C4-2B (cell line): ENCODE measurements at regions not wholly inside any gene's neighbourhood (a gene's known extent, or its start where the extent isn't known, plus 50 kb on each side); places are given as distances from the start of the nearest gene placed in this dataset.

Experiments
- H3K27ac ChIP-seq: fragments of 450-650 bp; 2 replicates; pipeline ENCODE4 v1.5.1; 2017
- CTCF ChIP-seq: fragments of 450-650 bp; conservative IDR thresholded peaks from 2 replicates; pipeline ENCODE4 v1.5.1; 2017; ENCODE audit warnings: mild to moderate bottlenecking
- ZFX ChIP-seq: fragments of 450-650 bp; IDR thresholded peaks from 2 replicates; pipeline ENCODE4 v1.6.1; 2017

DNA sequence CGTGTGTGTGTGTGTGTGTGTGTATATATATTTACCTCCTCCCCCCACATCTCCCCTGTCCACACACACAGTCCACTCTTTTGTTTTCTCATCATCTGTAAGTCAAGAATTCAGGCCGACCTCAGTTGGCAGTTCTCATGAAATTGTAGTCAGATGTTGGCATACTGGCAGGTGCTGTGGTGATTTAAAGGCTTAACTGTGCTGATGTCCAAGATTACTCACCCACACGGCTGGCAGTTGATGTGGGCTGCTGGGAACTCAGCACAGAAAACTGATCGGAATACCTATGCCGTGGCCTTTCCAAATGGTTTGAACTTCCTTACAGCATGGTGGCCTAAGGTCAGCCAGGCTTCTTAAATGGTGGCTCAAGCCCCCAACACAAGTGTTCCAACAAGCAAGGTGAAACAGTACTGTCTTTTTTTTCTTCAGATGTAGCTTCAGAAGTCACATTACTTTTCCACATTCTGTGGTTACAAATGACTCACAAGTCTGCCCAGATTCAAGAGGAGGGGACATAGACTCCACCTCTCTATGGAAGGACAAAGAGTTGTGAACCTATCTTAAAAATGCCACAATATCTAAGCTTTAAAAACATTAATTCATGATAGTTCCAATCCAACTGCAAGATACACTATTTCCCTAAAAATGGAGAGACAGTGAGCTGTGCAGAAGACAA is 198.5 kb upstream of the HS3ST4 start:
- TF ChIP-seq CTCF, result no peak
- no peak overlapping the region for H3K27ac ChIP-seq

GRCh38 chr16:25488435-25488834 is 203.3 kb upstream of the HS3ST4 start:
- TF ChIP-seq ZFX (no peak), CTCF (no peak)
- no peak overlapping the region for H3K27ac ChIP-seq

DNA sequence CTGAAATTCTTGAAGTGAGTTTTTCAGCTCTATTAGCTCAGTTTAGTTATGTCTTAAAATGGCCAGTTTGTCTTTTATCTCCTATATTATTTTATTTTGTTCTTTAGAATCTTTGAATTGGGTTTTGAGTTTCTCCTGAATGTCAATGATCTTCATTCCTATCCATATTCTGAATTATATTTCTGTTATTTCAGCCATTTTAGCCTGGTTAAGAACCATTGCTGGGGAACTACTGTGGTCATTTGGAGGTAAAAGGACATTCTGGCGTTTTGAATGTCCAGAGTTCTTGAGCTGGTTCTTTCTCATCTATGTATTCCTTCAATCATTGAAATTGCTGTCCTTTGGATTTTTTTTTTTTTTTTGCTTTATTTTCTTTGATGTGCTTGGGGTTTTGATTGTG is 203.9 kb upstream of the HS3ST4 start:
- no peak for TF ChIP-seq CTCF
- no peak overlapping the region for H3K27ac ChIP-seq

DNA sequence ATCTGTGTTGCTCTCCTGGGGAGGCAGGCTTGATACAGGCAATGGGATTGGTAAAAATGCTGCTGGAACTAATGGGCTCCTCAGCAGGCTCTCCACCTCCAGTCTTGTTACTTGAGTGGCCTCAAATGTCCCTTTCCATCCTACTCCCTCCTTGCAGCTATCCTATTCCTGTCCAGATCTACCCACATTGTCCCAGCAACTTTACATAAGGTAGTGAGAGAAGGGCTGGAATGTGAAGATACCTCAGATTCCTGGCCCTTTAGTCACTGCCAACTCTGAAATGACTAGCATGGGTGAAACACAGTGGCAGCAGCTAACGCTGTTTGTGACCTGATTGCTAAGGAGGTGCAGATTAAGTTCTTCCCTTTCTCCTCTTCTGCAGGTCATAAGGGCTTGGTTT is 210.1 kb upstream of the HS3ST4 start:
- TF ChIP-seq CTCF, result no peak
- no peak overlapping the region for H3K27ac ChIP-seq

DNA sequence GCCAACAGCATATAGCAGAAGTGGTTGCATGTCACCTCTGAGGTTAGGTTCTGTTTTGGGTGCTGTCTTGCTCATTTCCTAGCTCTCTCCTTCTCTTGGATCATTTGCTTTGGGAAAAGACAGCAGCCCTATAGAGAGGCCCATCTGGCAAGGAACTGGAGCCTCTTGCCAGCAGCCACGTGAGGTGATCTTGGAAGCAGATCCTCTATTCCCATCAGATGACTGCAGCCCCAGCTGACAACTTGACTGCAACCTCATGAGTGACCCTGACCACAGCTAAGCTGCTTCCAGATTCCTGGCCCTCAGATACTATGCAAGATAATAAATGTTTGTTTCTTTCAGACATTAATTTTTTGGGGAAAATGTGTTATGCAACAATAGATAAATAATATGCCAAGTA is 213.3 kb upstream of the HS3ST4 start:
- no peak for TF ChIP-seq ZFX
- TF ChIP-seq CTCF, result no peak
- no peak overlapping the region for H3K27ac ChIP-seq

DNA sequence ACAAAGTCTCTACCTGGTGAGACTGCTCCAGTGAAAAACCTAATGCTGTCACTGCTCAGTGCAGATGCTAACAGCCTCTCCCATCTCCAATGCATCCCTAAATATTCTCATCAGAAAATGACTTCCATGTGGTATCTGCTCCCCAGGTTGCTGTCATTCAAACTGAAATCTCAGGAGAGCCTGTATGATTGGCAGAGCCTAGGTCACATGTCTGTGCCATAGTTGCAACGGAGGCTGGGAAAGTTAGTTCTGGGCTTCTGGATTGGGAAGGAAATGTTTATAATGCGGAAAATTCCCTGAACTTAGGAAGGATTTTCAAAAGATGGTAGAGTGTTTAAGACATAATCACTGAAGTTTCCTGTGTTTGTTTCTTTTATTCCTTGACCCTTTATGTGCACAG is 206.4 kb upstream of the ZKSCAN2 start:
- TF ChIP-seq ZFX (no peak), CTCF (no peak)

DNA sequence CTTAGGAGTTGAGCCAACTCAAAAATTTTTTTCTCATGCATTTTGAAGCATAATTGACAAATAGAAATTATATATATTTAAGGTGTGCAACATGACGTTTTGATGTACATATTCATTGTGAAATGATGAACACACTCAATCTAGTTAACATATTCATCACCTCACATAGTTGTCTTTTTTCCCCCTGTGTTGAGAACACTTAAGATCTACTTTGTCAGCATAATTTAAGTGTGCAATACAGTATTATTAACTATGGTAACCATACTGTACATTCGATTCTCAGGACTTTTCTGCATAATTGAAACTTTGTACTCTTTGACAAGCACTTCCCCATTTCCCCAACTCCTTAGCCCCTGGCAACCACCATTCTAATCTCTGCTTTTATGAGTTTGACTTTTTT is 192.2 kb upstream of the ZKSCAN2 start:
- no peak overlapping the region for H3K27ac ChIP-seq
- TF ChIP-seq CTCF (no peak), ZFX (no peak)

More for the DNA sequence above, 206.4 kb upstream of the ZKSCAN2 start:
- H3K27ac ChIP-seq, result no peak overlapping the region
